ENCODE measurements at regions not wholly inside any gene's neighbourhood (a gene's known extent, or its start where the extent isn't known, plus 50 kb on each side); places are given as distances from the start of the nearest gene placed in this dataset.

GRCh38 chr7:25887266-25887665 lies 264.7 kb upstream of the NFE2L3 start:
- TF ChIP-seq POLR2A (IDR thresholded peaks at IDR 0.05; ENCODE audit: low read length) = no peak
- TF ChIP-seq GATA1 (IDR thresholded peaks at IDR 0.05; ENCODE audit: low read depth, low read length) = no peak

All from erythroblast (primary cell).